Body of pancreas (tissue), 4 donors: ENCODE measurements at regions not wholly inside any gene's neighbourhood (a gene's known extent, or its start where the extent isn't known, plus 50 kb on each side); places are given as distances from the start of the nearest gene placed in this dataset.
"Not testable (repeated sequence)": the region's sequence is repeated elsewhere in the genome, so short reads cannot be mapped to it uniquely, and the experiment has no call there.

Source experiments
- ATAC-seq: fragments of 150-250 bp; one replicate; pipeline ENCODE4 v1.9.1; 2016
- DNase-seq, 4 donors: peaks; one replicate each; pipeline ENCODE4 v3.0.0-alpha.2; 2019
- H3K27ac ChIP-seq, 4 donors: fragments of 200-600 bp; sonication (generic); 1 replicate in 3 of 4; 2 replicates in 1 of 4; pipeline versions ENCODE4 v1.5.1 to v1.6.1; 2016 to 2019; ENCODE audit warnings: mild to moderate bottlenecking in 1 of 4, mixed read lengths in 1 of 4, moderate library complexity in 1 of 4
- H3K27me3 ChIP-seq, 2 donors: fragments of 200-600 bp; sonication (generic); one replicate each; pipeline ENCODE4 v1.6.0; 2016; ENCODE audit warnings: mild to moderate bottlenecking in 1 of 2
- H3K36me3 ChIP-seq, 2 donors: fragments of 200-600 bp; sonication (generic); replicated peaks in 1 of 2; 2 replicates each; pipeline ENCODE4 v1.5.1; 2016; ENCODE audit warnings: low read depth in 2 of 2; ENCODE audit not compliant: insufficient read depth in 1 of 2
- H3K4me1 ChIP-seq: fragments of 200-600 bp; sonication (generic); one replicate; pipeline ENCODE4 v1.6.0; 2016
- H3K4me3 ChIP-seq, 2 donors: fragments of 200-600 bp; sonication (generic); 1 replicate in 1 of 2; 2 replicates in 1 of 2; pipeline ENCODE4 v1.5.1; 2016 to 2019
- H3K9me3 ChIP-seq, 3 donors: fragments of 200-600 bp; sonication (generic); 1 replicate in 2 of 3; 2 replicates in 1 of 3; pipeline ENCODE4 v1.5.1; 2016
- POLR2A ChIP-seq, 3 donors: fragments of 450-650 bp; IDR thresholded peaks; one replicate each; pipeline ENCODE4 v1.6.1; 2016; ENCODE audit warnings: antibody characterized with exemption in 3 of 3, mild to moderate bottlenecking in 2 of 3
- WGBS, 2 donors: methylation state at CpG; one replicate each; pipeline ENCODE4 v1.1.5; 2017; 5-methylcytosine and 5-hydroxymethylcytosine counted together
- intact Hi-C: fragments of 100-400 bp; cut with DNase I; formaldehyde crosslinking; loops from one replicate; pipeline ENCODE4 v1.15.1; 2023
- TF ChIP-seq, protein P1 (sequence below), 7 experiments: fragments of 450-650 bp in 4 of 7; fragments of 200-600 bp in 3 of 7; sonication (generic) in 3 of 7; IDR thresholded peaks; one replicate each; pipeline ENCODE4 v1.5.1; 2016 to 2019; ENCODE audit warnings: antibody characterized with exemption in 7 of 7

DNA sequence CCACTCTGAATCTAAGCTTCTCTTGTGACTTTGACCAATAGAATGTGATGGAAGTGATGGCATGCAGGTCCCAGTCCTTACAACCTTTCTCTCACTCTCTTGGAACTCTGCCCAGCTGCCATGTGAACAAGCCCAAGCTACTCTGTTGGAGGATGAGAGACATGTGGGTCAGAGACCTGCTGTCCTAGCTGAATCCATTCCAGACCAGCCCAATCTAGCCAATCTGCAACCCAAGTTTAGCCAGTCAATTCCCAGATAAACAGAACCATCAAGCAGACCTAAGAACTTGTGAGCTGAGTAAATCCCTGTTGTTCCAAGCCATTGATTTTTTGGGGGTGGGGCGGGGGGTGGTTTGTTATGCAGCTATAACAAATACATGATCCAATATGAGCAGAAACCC lies 69.2 kb upstream of the GRK3 start:
- H3K27me3 ChIP-seq, result no peaks in the 10 kb centered on the region
- TF ChIP-seq, protein P1, sequence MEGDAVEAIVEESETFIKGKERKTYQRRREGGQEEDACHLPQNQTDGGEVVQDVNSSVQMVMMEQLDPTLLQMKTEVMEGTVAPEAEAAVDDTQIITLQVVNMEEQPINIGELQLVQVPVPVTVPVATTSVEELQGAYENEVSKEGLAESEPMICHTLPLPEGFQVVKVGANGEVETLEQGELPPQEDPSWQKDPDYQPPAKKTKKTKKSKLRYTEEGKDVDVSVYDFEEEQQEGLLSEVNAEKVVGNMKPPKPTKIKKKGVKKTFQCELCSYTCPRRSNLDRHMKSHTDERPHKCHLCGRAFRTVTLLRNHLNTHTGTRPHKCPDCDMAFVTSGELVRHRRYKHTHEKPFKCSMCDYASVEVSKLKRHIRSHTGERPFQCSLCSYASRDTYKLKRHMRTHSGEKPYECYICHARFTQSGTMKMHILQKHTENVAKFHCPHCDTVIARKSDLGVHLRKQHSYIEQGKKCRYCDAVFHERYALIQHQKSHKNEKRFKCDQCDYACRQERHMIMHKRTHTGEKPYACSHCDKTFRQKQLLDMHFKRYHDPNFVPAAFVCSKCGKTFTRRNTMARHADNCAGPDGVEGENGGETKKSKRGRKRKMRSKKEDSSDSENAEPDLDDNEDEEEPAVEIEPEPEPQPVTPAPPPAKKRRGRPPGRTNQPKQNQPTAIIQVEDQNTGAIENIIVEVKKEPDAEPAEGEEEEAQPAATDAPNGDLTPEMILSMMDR (IDR thresholded peaks at IDR 0.05), result no peak
- TF ChIP-seq POLR2A (IDR thresholded peaks at IDR 0.05), result no peak
- H3K4me1 ChIP-seq, result peaks cover 13% of the 10 kb centered on the region
- intact Hi-C loops, result no loop called here
- H3K36me3 ChIP-seq, result no peaks in the 10 kb centered on the region
- H3K9me3 ChIP-seq, result no peaks in the 10 kb centered on the region
- 65 to 85% methylated on average over 1 of the region's 1 CpG for WGBS, 2 donors
- ATAC-seq (no peak), DNase-seq (peak in 2 of 4 donors; percentile 15 to 26)
- no peak overlapping the region for H3K4me3 ChIP-seq
- no peak overlapping the region for H3K27ac ChIP-seq

DNA sequence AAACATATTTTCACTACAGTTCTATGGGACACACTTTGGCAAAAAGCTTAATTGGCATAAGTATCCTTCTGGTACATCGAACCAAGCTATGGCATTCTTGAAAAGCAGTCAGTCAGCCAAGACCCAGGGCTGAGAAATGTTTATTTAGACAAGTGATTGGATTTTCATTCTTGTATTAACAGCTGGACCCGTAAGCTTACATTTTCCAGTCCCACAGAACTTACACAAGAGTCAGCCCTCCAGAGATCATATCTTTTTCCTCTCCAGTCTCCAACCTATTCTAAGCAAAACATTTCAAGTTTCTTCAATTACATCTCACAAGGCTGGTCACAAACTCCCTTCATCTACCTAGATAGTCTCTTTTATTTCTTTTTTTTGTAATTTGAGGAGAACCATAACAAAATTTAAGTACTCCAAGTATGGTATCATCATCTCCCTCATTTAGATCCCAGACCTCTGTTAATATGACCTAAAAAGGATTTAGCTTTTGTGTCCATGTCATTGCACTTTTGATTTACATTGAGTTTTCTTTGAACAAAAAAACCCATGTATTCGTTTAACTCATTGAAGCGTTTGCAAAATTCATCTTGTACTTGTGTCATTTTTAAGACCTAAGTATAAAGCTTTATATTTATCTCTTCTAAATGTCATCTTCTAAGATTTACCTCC lies 67.9 kb upstream of the GRK3 start:
- ATAC-seq (no peak), DNase-seq (no peak)
- H3K36me3 ChIP-seq, result no peaks in the 10 kb centered on the region
- intact Hi-C loops, result no loop called here
- H3K9me3 ChIP-seq, result no peaks in the 10 kb centered on the region
- TF ChIP-seq, protein P1 (IDR thresholded peaks at IDR 0.05), result no peak
- no peak for TF ChIP-seq POLR2A (IDR thresholded peaks at IDR 0.05)
- no peak overlapping the region for H3K27ac ChIP-seq
- WGBS, 2 donors, result 53 to 84% methylated on average over 4 of the region's 4 CpGs
- peaks cover 13% of the 10 kb centered on the region for H3K4me1 ChIP-seq
- no peaks in the 10 kb centered on the region for H3K27me3 ChIP-seq
- no peak overlapping the region for H3K4me3 ChIP-seq

DNA sequence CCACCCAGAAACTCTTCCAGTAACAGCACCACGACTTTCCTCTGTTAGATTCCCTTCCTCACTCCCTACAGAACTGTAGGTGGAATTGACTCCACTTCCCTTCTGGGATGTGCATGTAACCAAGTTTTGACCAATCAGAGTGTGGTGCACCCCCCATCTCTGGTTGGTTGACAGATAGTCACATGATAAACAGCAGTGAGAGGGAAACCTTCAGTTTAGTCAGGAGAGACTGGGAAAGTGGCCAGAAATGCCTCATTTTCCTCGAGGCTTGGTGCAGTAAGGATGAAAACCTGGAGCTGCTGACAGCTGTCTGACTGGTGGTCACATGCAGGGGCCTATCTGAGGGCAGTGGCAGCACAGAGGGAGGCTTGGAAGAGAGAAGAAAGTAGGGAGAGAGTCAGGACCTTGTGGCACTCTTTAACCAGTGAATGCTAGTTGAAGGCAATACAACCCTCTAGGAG lies 67.3 kb upstream of the GRK3 start:
- Histone ChIP-seq H3K4me3 (no peak overlapping the region), H3K27me3 (no peaks in the 10 kb centered on the region), H3K9me3 (no peaks in the 10 kb centered on the region), H3K36me3 (no peaks in the 10 kb centered on the region), H3K27ac (peak overlapping the region in 1 of 4 donors; percentile 27), H3K4me1 (peaks cover 8% of the 10 kb centered on the region)
- DNase-seq (no peak), ATAC-seq (no peak)
- TF ChIP-seq, protein P1 (IDR thresholded peaks at IDR 0.05), result no peak
- TF ChIP-seq POLR2A (IDR thresholded peaks at IDR 0.05), result no peak
- WGBS, 2 donors, result 33 to 36% methylated on average over 2 of the region's 2 CpGs
- intact Hi-C loops, result no loop called here

DNA sequence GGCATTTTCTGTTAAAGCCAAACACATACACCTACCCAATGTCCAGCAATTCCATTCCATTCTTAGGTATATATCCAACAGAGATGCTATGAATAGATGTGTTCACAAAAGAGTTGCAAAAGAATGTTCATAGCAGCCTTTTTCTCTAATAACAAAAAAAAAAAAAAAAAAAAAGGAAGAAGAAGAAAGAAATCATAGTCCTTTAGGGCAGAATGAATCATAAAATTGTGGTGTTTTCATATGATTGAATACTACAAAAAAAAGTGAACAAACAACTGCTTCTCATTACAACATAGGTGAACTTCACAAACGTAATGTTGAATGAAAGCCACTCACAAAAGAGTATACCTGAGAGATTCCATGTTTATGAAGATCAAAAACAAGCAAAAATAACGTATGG lies 66.8 kb upstream of the GRK3 start:
- Histone ChIP-seq H3K4me1 (peaks cover 5% of the 10 kb centered on the region), H3K27ac (no peak overlapping the region), H3K36me3 (no peaks in the 10 kb centered on the region), H3K9me3 (no peaks in the 10 kb centered on the region), H3K4me3 (no peak overlapping the region), H3K27me3 (no peaks in the 10 kb centered on the region)
- 61 to 62% methylated on average over 2 of the region's 2 CpGs for WGBS, 2 donors
- intact Hi-C loops, result no loop called here
- DNase-seq, result no peak
- no peak for ATAC-seq
- no peak for TF ChIP-seq POLR2A (IDR thresholded peaks at IDR 0.05)

DNA sequence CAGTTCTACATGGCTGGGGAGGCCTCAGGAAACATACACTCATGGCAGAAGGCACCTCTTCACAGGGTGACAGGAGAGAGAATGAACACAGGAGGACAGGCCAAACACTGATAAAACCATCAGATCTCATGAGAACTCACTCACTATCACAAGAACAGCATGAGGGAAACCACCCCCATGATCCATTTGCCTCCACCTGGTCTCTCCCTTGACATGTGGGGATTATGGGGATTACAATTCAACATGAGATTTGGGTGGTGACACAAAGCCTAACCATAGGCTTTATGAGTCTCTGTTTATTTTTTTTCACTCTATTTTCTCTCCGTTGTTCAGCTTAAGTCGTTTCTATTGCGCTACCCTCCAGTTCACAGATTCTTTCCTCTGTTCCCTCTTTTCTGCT lies 63.8 kb upstream of the GRK3 start:
- intact Hi-C loops, DNase-seq, ATAC-seq, H3K36me3 ChIP-seq, H3K27ac ChIP-seq, H3K9me3 ChIP-seq, H3K4me3 ChIP-seq, H3K27me3 ChIP-seq, H3K4me1 ChIP-seq: not testable (repeated sequence)
- 75 to 85% methylated on average over 3 of the region's 3 CpGs for WGBS, 2 donors

DNA sequence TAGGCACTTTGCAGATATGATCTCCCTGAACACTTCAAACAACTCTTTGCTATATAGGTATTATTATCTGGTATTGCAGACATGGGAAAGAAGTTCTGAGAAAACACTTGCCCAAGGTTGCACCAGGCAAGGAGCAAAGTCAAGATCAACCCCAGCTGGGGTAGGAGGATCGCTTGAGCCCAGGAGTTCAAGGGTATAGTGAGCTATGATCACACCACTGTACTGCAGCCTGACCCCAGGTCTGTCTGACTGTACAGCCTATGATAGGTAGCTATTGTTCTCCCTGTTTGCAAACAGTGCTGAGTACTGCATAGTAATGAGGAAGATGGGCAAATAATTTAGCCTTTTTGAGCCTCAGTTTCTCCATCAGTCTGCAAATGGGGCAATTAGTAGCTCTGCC lies 60.5 kb upstream of the GRK3 start:
- ATAC-seq, H3K27ac ChIP-seq, H3K27me3 ChIP-seq, H3K36me3 ChIP-seq, H3K4me3 ChIP-seq, H3K9me3 ChIP-seq, H3K4me1 ChIP-seq, intact Hi-C loops, DNase-seq: not testable (repeated sequence)
- 53 to 89% methylated on average over 1 of the region's 1 CpG for WGBS, 2 donors
